Activated T-helper 1 cell treated with anti-CD3 and anti-CD28 coated beads, Interleukin-12 subunit alpha, Interleukin-12 subunit beta, Interleukin-2, Interleukin-4 antibody, amounts not matched to agents 30 ng/mL and 10 ng/mL and 1 ng/mL, durations not matched to agents 14 hours and 24 hours and 36 hours (primary cell): ENCODE measurements at regions not wholly inside any gene's neighbourhood (a gene's known extent, or its start where the extent isn't known, plus 50 kb on each side); places are given as distances from the start of the nearest gene placed in this dataset.
"Not testable (repeated sequence)": the region's sequence is repeated elsewhere in the genome, so short reads cannot be mapped to it uniquely, and the experiment has no call there.

Source experiments
- DNase-seq: peaks from one replicate; pipeline ENCODE4 v3.0.0; 2021; ENCODE audit warnings: low spot score
- H3K27ac Mint-ChIP-seq: one replicate; pipeline ENCODE4 v1.8.0; 2021; ENCODE audit warnings: mild to moderate bottlenecking, mixed read lengths
- H3K27me3 Mint-ChIP-seq: one replicate; pipeline ENCODE4 v1.8.0; 2022; ENCODE audit warnings: mild to moderate bottlenecking, moderate library complexity, mixed read lengths; ENCODE audit not compliant: insufficient read depth
- H3K36me3 Mint-ChIP-seq: one replicate; pipeline ENCODE4 v1.8.0; 2021; ENCODE audit warnings: low read depth, mixed read lengths
- H3K4me1 Mint-ChIP-seq: one replicate; pipeline ENCODE4 v1.8.0; 2021; ENCODE audit warnings: low read depth, mixed read lengths
- H3K4me3 Mint-ChIP-seq: one replicate; pipeline ENCODE4 v1.8.0; 2021; ENCODE audit warnings: mild to moderate bottlenecking, moderate library complexity, mixed read lengths
- H3K9me3 Mint-ChIP-seq: one replicate; pipeline ENCODE4 v1.8.0; 2021; ENCODE audit warnings: mixed read lengths
- intact Hi-C: fragments of 100-400 bp; cut with micrococcal nuclease; formaldehyde crosslinking; loops from one replicate; pipeline ENCODE4 v1.15.1; 2024

- intact Hi-C loops, result loop anchor here (10.0 kb wide), 1 partner anchor 582 kb away; no protein-coding TSS in a partner anchor
- Mint-ChIP-seq H3K9me3 (no peaks in the 10 kb centered on the region), H3K4me1 (peaks cover 75% of the 10 kb centered on the region), H3K4me3 (peak overlapping the region; percentile 70), H3K27ac (peak overlapping the region; percentile 90), H3K27me3 (no peaks in the 10 kb centered on the region), H3K36me3 (peaks cover 2% of the 10 kb centered on the region)
- no peak for DNase-seq
Measured at GRCh38 chr20:53657279-53657678, 63.6 kb upstream of the ZNF217 start.

- intact Hi-C loops, result loop anchor here (1.0 to 10.0 kb wide), 8 partner anchors 13 to 582 kb away; no protein-coding TSS in a partner anchor
- peaks cover 2% of the 10 kb centered on the region for H3K36me3 Mint-ChIP-seq
- H3K4me3 Mint-ChIP-seq, result peak overlapping the region; percentile 70
- no peaks in the 10 kb centered on the region for H3K27me3 Mint-ChIP-seq
- DNase-seq, result no peak
- H3K27ac Mint-ChIP-seq, result peak overlapping the region; percentile 90
- no peaks in the 10 kb centered on the region for H3K9me3 Mint-ChIP-seq
- peaks cover 77% of the 10 kb centered on the region for H3K4me1 Mint-ChIP-seq
Measured at GRCh38 chr20:53656293-53657202, 62.9 kb upstream of the ZNF217 start.

GRCh38 chr20:53655625-53656292 is 62.1 kb upstream of the ZNF217 start:
- H3K4me3 Mint-ChIP-seq, result no peak overlapping the region

GRCh38 chr20:53654932-53655624 is 61.4 kb upstream of the ZNF217 start:
- no peak overlapping the region for H3K4me3 Mint-ChIP-seq
- H3K27ac Mint-ChIP-seq, result peak overlapping the region; percentile 19
- no peaks in the 10 kb centered on the region for H3K27me3 Mint-ChIP-seq
- peaks cover 2% of the 10 kb centered on the region for H3K36me3 Mint-ChIP-seq
- H3K4me1 Mint-ChIP-seq, result peaks cover 62% of the 10 kb centered on the region
- no peak for DNase-seq
- no peaks in the 10 kb centered on the region for H3K9me3 Mint-ChIP-seq
- intact Hi-C loops, result loop anchor here (10.0 kb wide), 1 partner anchor 580 kb away; no protein-coding TSS in a partner anchor

More at GRCh38 chr20:53655625-53656292, 62.1 kb upstream of the ZNF217 start:
- H3K36me3 Mint-ChIP-seq, result peaks cover 2% of the 10 kb centered on the region
- H3K27ac Mint-ChIP-seq, result peak overlapping the region; percentile 37
- peaks cover 69% of the 10 kb centered on the region for H3K4me1 Mint-ChIP-seq
- DNase-seq, result no peak
- no peaks in the 10 kb centered on the region for H3K27me3 Mint-ChIP-seq
- no peaks in the 10 kb centered on the region for H3K9me3 Mint-ChIP-seq
- intact Hi-C loops, result loop anchor here (1.0 to 10.0 kb wide), 8 partner anchors 12 to 581 kb away; no protein-coding TSS in a partner anchor

- H3K27ac Mint-ChIP-seq, H3K36me3 Mint-ChIP-seq, H3K27me3 Mint-ChIP-seq, H3K4me3 Mint-ChIP-seq, DNase-seq, H3K9me3 Mint-ChIP-seq: not testable (repeated sequence)
- intact Hi-C loops, result loop anchor here (10.0 kb wide), 1 partner anchor 580 kb away; no protein-coding TSS in a partner anchor
- peaks cover 57% of the 10 kb centered on the region for H3K4me1 Mint-ChIP-seq
Measured at GRCh38 chr20:53654521-53654920, 60.9 kb upstream of the ZNF217 start.

GRCh38 chr20:53652859-53653517 is 59.3 kb upstream of the ZNF217 start:
- DNase-seq, result no peak
- Mint-ChIP-seq H3K27ac (peak overlapping the region; percentile 97), H3K4me3 (peak overlapping the region; percentile 70), H3K27me3 (no peaks in the 10 kb centered on the region), H3K9me3 (no peaks in the 10 kb centered on the region), H3K36me3 (peaks cover 2% of the 10 kb centered on the region), H3K4me1 (peaks cover 49% of the 10 kb centered on the region)
- intact Hi-C loops, result loop anchor here (1.0 to 10.0 kb wide), 11 partner anchors 7 to 578 kb away; no protein-coding TSS in a partner anchor

GRCh38 chr20:53652090-53652858 is 58.6 kb upstream of the ZNF217 start:
- intact Hi-C loops, result loop anchor here (1.0 to 10.0 kb wide), 11 partner anchors 8 to 577 kb away; no protein-coding TSS in a partner anchor
- peaks cover 41% of the 10 kb centered on the region for H3K4me1 Mint-ChIP-seq
- H3K36me3 Mint-ChIP-seq, result peaks cover 2% of the 10 kb centered on the region
- H3K27me3 Mint-ChIP-seq, result no peaks in the 10 kb centered on the region
- no peaks in the 10 kb centered on the region for H3K9me3 Mint-ChIP-seq
- peak overlapping the region; percentile 70 for H3K4me3 Mint-ChIP-seq
- no peak for DNase-seq
- peak overlapping the region; percentile 97 for H3K27ac Mint-ChIP-seq

- DNase-seq, H3K4me3 Mint-ChIP-seq, H3K27ac Mint-ChIP-seq, H3K27me3 Mint-ChIP-seq, H3K36me3 Mint-ChIP-seq, H3K9me3 Mint-ChIP-seq, intact Hi-C loops: not testable (repeated sequence)
- peaks cover 19% of the 10 kb centered on the region for H3K4me1 Mint-ChIP-seq
Measured at GRCh38 chr20:53649493-53649892, 55.9 kb upstream of the ZNF217 start.

- Mint-ChIP-seq H3K36me3 (no peaks in the 10 kb centered on the region), H3K27ac (no peak overlapping the region), H3K4me3 (no peak overlapping the region), H3K4me1 (peaks cover 21% of the 10 kb centered on the region), H3K27me3 (no peaks in the 10 kb centered on the region), H3K9me3 (no peaks in the 10 kb centered on the region)
- no peak for DNase-seq
- intact Hi-C loops, result no loop called here
Measured at GRCh38 chr20:53647286-53647821, 53.7 kb upstream of the ZNF217 start.

- peaks cover 19% of the 10 kb centered on the region for H3K4me1 Mint-ChIP-seq
- intact Hi-C loops, result no loop called here
- no peak for DNase-seq
- no peaks in the 10 kb centered on the region for H3K36me3 Mint-ChIP-seq
- no peaks in the 10 kb centered on the region for H3K27me3 Mint-ChIP-seq
- no peak overlapping the region for H3K27ac Mint-ChIP-seq
- H3K4me3 Mint-ChIP-seq, result no peak overlapping the region
- H3K9me3 Mint-ChIP-seq, result no peaks in the 10 kb centered on the region
Measured at GRCh38 chr20:53646550-53646949, 52.9 kb upstream of the ZNF217 start.

GRCh38 chr20:53645582-53645897 is 51.9 kb upstream of the ZNF217 start:
- H3K9me3 Mint-ChIP-seq, result no peaks in the 10 kb centered on the region
- DNase-seq, result no peak
- H3K36me3 Mint-ChIP-seq, result no peaks in the 10 kb centered on the region
- H3K4me1 Mint-ChIP-seq, result peaks cover 26% of the 10 kb centered on the region
- no peak overlapping the region for H3K4me3 Mint-ChIP-seq
- H3K27me3 Mint-ChIP-seq, result no peaks in the 10 kb centered on the region
- no peak overlapping the region for H3K27ac Mint-ChIP-seq
- intact Hi-C loops, result no loop called here
